ENCODE measurements at regions not wholly inside any gene's neighbourhood (a gene's known extent, or its start where the extent isn't known, plus 50 kb on each side); places are given as distances from the start of the nearest gene placed in this dataset.
A peak's percentile ranks its signal among the peaks of the same experiment; 100 is the strongest.

GRCh38 chr20:24318569-24319352 is 150.7 kb upstream of the SYNDIG1 start:
- H3K27ac Mint-ChIP-seq, result no peak overlapping the region
- ChIA-PET POLR2A (no interaction called here), CTCF (interaction anchor here in 1 of 2 donors (0.6 kb wide), 1 partner anchor 242 kb away, joined by 3 read pairs; no protein-coding TSS in a partner anchor)
- H3K36me3 ChIP-seq (ENCODE audit: control insufficient read depth in 2 of 2, extremely low read depth in 1 of 2, insufficient read depth in 1 of 2, low read length in 1 of 2), result no peaks in the 10 kb centered on the region
- no peaks in the 10 kb centered on the region for H3K36me3 Mint-ChIP-seq
- H3K4me3 Mint-ChIP-seq, result peak overlapping the region in 1 of 3 donors; percentile 38
- peaks cover 23 to 24% of the 10 kb centered on the region in 2 experiments for H3K4me1 ChIP-seq (ENCODE audit: control insufficient read depth in 1 of 2, extremely low read depth in 1 of 2, insufficient read depth in 2 of 2, low read length in 2 of 2)
- H3K4me1 Mint-ChIP-seq, result peaks cover 20 to 34% (median 21%) of the 10 kb centered on the region in 3 donors
- H3K27ac ChIP-seq (ENCODE audit: low read length), result no peak overlapping the region
- H3K27me3 Mint-ChIP-seq, result peaks cover 0 to 4% of the 10 kb centered on the region in 2 donors
- ATAC-seq (replicated peaks in 1 of 4) (no peak), DNase-seq (no peak)
- 35% methylated on average over 11 of the region's 15 CpGs for WGBS (ENCODE audit: insufficient coverage)
- no peaks in the 10 kb centered on the region for H3K9me3 Mint-ChIP-seq
- peak overlapping the region in 1 of 2 donors; percentile 8 for H3K4me3 ChIP-seq (ENCODE audit: control insufficient read depth in 1 of 2, extremely low read depth in 1 of 2, low read length in 1 of 2)
- peaks cover 0 to 17% of the 10 kb centered on the region in 2 experiments for H3K27me3 ChIP-seq (replicated peaks in 1 of 2; ENCODE audit: control insufficient read depth in 2 of 2, extremely low read depth in 1 of 2, insufficient read depth in 2 of 2, low read length in 1 of 2)
- no peaks in the 10 kb centered on the region for H3K9me3 ChIP-seq

- H3K27ac Mint-ChIP-seq, result peak overlapping the region in 1 of 2 donors; percentile 68
- H3K27ac ChIP-seq (ENCODE audit: low read length), result no peak overlapping the region
Observed at GRCh38 chr20:24317224-24317623, 152.2 kb upstream of the SYNDIG1 start.

DNA sequence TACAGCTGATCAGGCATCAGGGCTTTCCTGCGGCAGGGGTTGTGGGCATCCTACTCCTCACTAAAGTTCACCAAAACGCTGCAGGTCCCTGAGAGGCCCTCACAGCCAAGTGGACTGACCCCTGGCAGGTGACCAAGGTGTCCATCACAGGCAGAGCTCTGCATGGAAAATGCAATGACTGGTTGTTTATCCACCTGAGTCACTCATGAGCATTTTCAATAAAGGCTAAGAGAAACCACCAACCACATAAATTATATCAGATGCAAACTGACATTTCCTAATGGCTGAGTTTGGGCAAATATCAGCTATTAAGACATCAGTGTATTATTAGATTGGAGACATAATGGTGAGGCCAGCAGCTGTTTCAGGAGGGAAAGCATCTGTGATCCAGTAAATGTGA is 152.7 kb upstream of the SYNDIG1 start:
- WGBS (ENCODE audit: insufficient coverage), result 50% methylated on average over 2 of the region's 2 CpGs
- Mint-ChIP-seq H3K4me3 (peak overlapping the region in 1 of 3 donors; percentile 38), H3K27ac (no peak overlapping the region), H3K36me3 (no peaks in the 10 kb centered on the region), H3K27me3 (peaks cover 3 to 4% of the 10 kb centered on the region in 2 donors), H3K4me1 (peaks cover 20 to 34% (median 21%) of the 10 kb centered on the region in 3 donors), H3K9me3 (no peaks in the 10 kb centered on the region)
- Histone ChIP-seq H3K27me3 (replicated peaks in 1 of 2; ENCODE audit: control insufficient read depth in 2 of 2, extremely low read depth in 1 of 2, insufficient read depth in 2 of 2, low read length in 1 of 2) (peaks cover 0 to 17% of the 10 kb centered on the region in 2 experiments), H3K27ac (ENCODE audit: low read length) (no peak overlapping the region), H3K4me3 (ENCODE audit: control insufficient read depth in 1 of 2, extremely low read depth in 1 of 2, low read length in 1 of 2) (no peak overlapping the region), H3K9me3 (no peaks in the 10 kb centered on the region), H3K36me3 (ENCODE audit: control insufficient read depth in 2 of 2, extremely low read depth in 1 of 2, insufficient read depth in 1 of 2, low read length in 1 of 2) (no peaks in the 10 kb centered on the region), H3K4me1 (ENCODE audit: control insufficient read depth in 1 of 2, extremely low read depth in 1 of 2, insufficient read depth in 2 of 2, low read length in 2 of 2) (peaks cover 23 to 24% of the 10 kb centered on the region in 2 experiments)
- DNase-seq (no peak), ATAC-seq (replicated peaks in 1 of 4) (no peak)
- POLR2A ChIA-PET, result no interaction called here
- CTCF ChIA-PET, result no interaction called here

More at GRCh38 chr20:24317224-24317623, 152.2 kb upstream of the SYNDIG1 start:
- Mint-ChIP-seq H3K4me1 (peaks cover 20 to 34% (median 21%) of the 10 kb centered on the region in 3 donors), H3K27me3 (peaks cover 3 to 4% of the 10 kb centered on the region in 2 donors), H3K9me3 (no peaks in the 10 kb centered on the region), H3K36me3 (no peaks in the 10 kb centered on the region), H3K4me3 (peak overlapping the region in 1 of 3 donors; percentile 38)
- DNase-seq (no peak), ATAC-seq (replicated peaks in 1 of 4) (no peak)
- Histone ChIP-seq H3K4me1 (ENCODE audit: control insufficient read depth in 1 of 2, extremely low read depth in 1 of 2, insufficient read depth in 2 of 2, low read length in 2 of 2) (peaks cover 23 to 24% of the 10 kb centered on the region in 2 experiments), H3K36me3 (ENCODE audit: control insufficient read depth in 2 of 2, extremely low read depth in 1 of 2, insufficient read depth in 1 of 2, low read length in 1 of 2) (no peaks in the 10 kb centered on the region), H3K4me3 (ENCODE audit: control insufficient read depth in 1 of 2, extremely low read depth in 1 of 2, low read length in 1 of 2) (no peak overlapping the region), H3K27me3 (replicated peaks in 1 of 2; ENCODE audit: control insufficient read depth in 2 of 2, extremely low read depth in 1 of 2, insufficient read depth in 2 of 2, low read length in 1 of 2) (peaks cover 0 to 17% of the 10 kb centered on the region in 2 experiments), H3K9me3 (no peaks in the 10 kb centered on the region)
- ChIA-PET CTCF (no interaction called here), POLR2A (no interaction called here)
- 55% methylated on average over 1 of the region's 5 CpGs for WGBS (ENCODE audit: insufficient coverage)

DNA sequence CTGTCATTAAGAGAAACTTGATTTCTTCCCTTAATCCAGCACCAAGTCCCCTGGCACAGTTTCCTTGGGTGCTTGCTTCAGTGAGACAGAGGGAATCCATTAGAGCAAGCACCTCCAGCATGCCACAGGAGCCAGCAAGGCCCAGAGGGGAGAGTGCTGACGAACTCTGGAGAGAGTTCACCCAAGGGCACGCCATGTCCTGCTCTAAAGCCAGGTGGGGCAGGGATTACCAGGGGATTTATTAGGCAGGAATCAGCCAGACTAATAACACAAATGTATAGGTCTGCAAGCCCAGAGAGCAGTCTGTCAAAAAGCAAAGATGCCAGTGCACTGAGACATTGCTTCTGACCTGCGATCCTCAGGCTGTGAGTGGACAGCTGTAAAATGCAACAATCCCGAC is 155.4 kb upstream of the SYNDIG1 start:
- no peaks in the 10 kb centered on the region for H3K36me3 ChIP-seq (ENCODE audit: control insufficient read depth in 2 of 2, extremely low read depth in 1 of 2, insufficient read depth in 1 of 2, low read length in 1 of 2)
- H3K27ac ChIP-seq (ENCODE audit: low read length), result no peak overlapping the region
- CTCF ChIA-PET, result no interaction called here
- DNase-seq (no peak), ATAC-seq (replicated peaks in 1 of 4) (no peak)
- peaks cover 0 to 17% of the 10 kb centered on the region in 2 experiments for H3K27me3 ChIP-seq (replicated peaks in 1 of 2; ENCODE audit: control insufficient read depth in 2 of 2, extremely low read depth in 1 of 2, insufficient read depth in 2 of 2, low read length in 1 of 2)
- H3K4me1 ChIP-seq (ENCODE audit: control insufficient read depth in 1 of 2, extremely low read depth in 1 of 2, insufficient read depth in 2 of 2, low read length in 2 of 2), result peaks cover 22 to 24% of the 10 kb centered on the region in 2 experiments
- Mint-ChIP-seq H3K36me3 (no peaks in the 10 kb centered on the region), H3K27ac (no peak overlapping the region), H3K4me1 (peaks cover 15 to 25% (median 18%) of the 10 kb centered on the region in 3 donors), H3K4me3 (no peak overlapping the region), H3K27me3 (peaks cover 8 to 9% of the 10 kb centered on the region in 2 donors), H3K9me3 (no peaks in the 10 kb centered on the region)
- WGBS (ENCODE audit: insufficient coverage), result 86% methylated on average over 3 of the region's 4 CpGs
- H3K4me3 ChIP-seq (ENCODE audit: control insufficient read depth in 1 of 2, extremely low read depth in 1 of 2, low read length in 1 of 2), result no peak overlapping the region
- H3K9me3 ChIP-seq, result no peaks in the 10 kb centered on the region
- POLR2A ChIA-PET, result no interaction called here

DNA sequence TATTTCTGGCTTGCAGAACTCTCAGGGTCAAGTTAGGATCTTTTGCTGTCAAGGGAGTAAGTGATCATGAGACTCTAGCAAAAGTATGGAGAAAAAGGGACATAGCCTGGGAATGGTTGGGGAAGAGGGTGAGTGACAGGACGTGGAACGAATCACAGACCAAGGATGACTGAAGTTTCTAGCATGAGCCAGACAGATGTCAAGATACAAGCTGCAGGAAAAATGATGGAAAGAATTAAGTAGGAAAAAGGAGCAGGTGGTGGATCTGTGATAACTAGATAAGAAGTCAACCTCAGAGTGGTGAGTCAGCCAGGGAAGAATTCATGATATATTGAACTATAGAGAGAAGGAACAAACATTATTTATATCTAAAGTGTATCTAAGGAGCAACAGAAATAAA is 159.8 kb upstream of the SYNDIG1 start:
- peaks cover 0 to 4% of the 10 kb centered on the region in 2 experiments for H3K4me1 ChIP-seq (ENCODE audit: control insufficient read depth in 1 of 2, extremely low read depth in 1 of 2, insufficient read depth in 2 of 2, low read length in 2 of 2)
- ChIA-PET CTCF (no interaction called here), POLR2A (no interaction called here)
- H3K9me3 ChIP-seq, result no peaks in the 10 kb centered on the region
- H3K27me3 Mint-ChIP-seq, result peaks cover 8 to 11% of the 10 kb centered on the region in 2 donors
- peaks cover 0 to 11% (median 0%) of the 10 kb centered on the region in 3 donors for H3K4me1 Mint-ChIP-seq
- DNase-seq (no peak), ATAC-seq (replicated peaks in 1 of 4) (no peak)
- no peaks in the 10 kb centered on the region for H3K9me3 Mint-ChIP-seq
- no peak overlapping the region for H3K4me3 Mint-ChIP-seq
- H3K27me3 ChIP-seq (replicated peaks in 1 of 2; ENCODE audit: control insufficient read depth in 2 of 2, extremely low read depth in 1 of 2, insufficient read depth in 2 of 2, low read length in 1 of 2), result peaks cover 0 to 3% of the 10 kb centered on the region in 2 experiments
- no peak overlapping the region for H3K27ac Mint-ChIP-seq
- WGBS (ENCODE audit: insufficient coverage), result 81% methylated on average over 2 of the region's 2 CpGs
- no peaks in the 10 kb centered on the region for H3K36me3 Mint-ChIP-seq
- H3K36me3 ChIP-seq (ENCODE audit: control insufficient read depth in 2 of 2, extremely low read depth in 1 of 2, insufficient read depth in 1 of 2, low read length in 1 of 2), result no peaks in the 10 kb centered on the region
- H3K4me3 ChIP-seq (ENCODE audit: control insufficient read depth in 1 of 2, extremely low read depth in 1 of 2, low read length in 1 of 2), result no peak overlapping the region
- H3K27ac ChIP-seq (ENCODE audit: low read length), result no peak overlapping the region

DNA sequence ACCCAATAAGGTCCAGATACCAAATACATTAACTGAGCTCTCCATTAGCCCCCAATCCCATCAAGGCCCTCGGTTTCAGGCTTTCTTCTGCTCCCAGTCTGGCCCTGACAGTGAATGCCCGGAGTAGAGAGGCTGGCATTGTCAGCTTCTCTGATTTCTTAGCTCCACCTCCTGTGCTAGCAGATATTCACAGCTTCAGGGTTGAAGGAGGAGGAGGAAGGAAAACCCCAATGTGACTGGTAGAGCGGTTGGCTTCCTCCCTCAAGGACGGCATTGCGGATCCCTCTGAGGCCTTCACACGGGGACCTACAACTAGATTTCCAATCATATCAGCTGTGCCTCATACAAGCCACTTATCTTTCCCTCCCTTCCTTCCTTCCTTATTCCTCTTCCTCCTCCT is 164.1 kb upstream of the SYNDIG1 start:
- no peak overlapping the region for H3K27ac Mint-ChIP-seq
- H3K4me1 Mint-ChIP-seq, result peaks cover 0 to 11% (median 0%) of the 10 kb centered on the region in 3 donors
- CTCF ChIA-PET, result interaction anchor here in 1 of 2 donors (0.7 kb wide), 1 partner anchor 49 kb away, joined by 3 read pairs; no protein-coding TSS in a partner anchor
- DNase-seq, result no peak
- Histone ChIP-seq H3K9me3 (no peaks in the 10 kb centered on the region), H3K27ac (ENCODE audit: low read length) (no peak overlapping the region), H3K4me3 (ENCODE audit: control insufficient read depth in 1 of 2, extremely low read depth in 1 of 2, low read length in 1 of 2) (no peak overlapping the region), H3K36me3 (ENCODE audit: control insufficient read depth in 2 of 2, extremely low read depth in 1 of 2, insufficient read depth in 1 of 2, low read length in 1 of 2) (no peaks in the 10 kb centered on the region), H3K4me1 (ENCODE audit: control insufficient read depth in 1 of 2, extremely low read depth in 1 of 2, insufficient read depth in 2 of 2, low read length in 2 of 2) (peaks cover 0 to 4% of the 10 kb centered on the region in 2 experiments), H3K27me3 (replicated peaks in 1 of 2; ENCODE audit: control insufficient read depth in 2 of 2, extremely low read depth in 1 of 2, insufficient read depth in 2 of 2, low read length in 1 of 2) (peaks cover 0 to 8% of the 10 kb centered on the region in 2 experiments)
- no peaks in the 10 kb centered on the region for H3K36me3 Mint-ChIP-seq
- H3K9me3 Mint-ChIP-seq, result no peaks in the 10 kb centered on the region
- POLR2A ChIA-PET, result no interaction called here
- H3K4me3 Mint-ChIP-seq, result no peak overlapping the region
- peaks cover 3 to 12% of the 10 kb centered on the region in 2 donors for H3K27me3 Mint-ChIP-seq
- no CpG with 5 or more reads among the region's 6 CpGs for WGBS (ENCODE audit: insufficient coverage)
- no peak for ATAC-seq (replicated peaks in 1 of 4)
